ENCODE measurements at regions not wholly inside any gene's neighbourhood (a gene's known extent, or its start where the extent isn't known, plus 50 kb on each side); places are given as distances from the start of the nearest gene placed in this dataset.

DNA sequence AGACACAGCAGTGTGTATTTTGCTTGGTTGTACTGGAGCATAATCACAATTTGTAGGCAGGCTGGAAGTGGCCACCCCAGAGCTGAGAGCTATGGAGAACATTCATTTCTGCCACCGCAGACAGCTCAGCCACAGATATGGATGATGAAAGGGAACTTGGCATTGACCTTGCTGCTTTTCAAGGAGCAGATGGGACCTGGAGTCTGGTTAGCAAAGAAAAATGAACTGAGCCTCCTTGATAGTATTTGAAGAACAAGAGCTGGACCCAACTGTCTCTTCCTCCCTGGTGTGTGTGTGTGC, 395.2 kb upstream of the ZNF462 start:
- POLR2A ChIA-PET: interaction anchor here (0.6 kb wide), 1 partner anchor 583 kb away, joined by 3 read pairs; no protein-coding TSS in a partner anchor
- H3K36me3 Mint-ChIP-seq: peaks cover 18% of the 10 kb centered on the region
- ATAC-seq (no peak), DNase-seq (ENCODE audit: low spot score) (no peak)
- CTCF ChIA-PET: interaction anchor here (1.1 to 1.6 kb wide), 2 partner anchors 11 to 586 kb away, joined by 4 to 5 read pairs; no protein-coding TSS in a partner anchor
- peaks cover 31% of the 10 kb centered on the region for H3K9me3 Mint-ChIP-seq
- no peak overlapping the region for H3K4me3 Mint-ChIP-seq
- peaks cover 29% of the 10 kb centered on the region for H3K4me1 Mint-ChIP-seq
- no peaks in the 10 kb centered on the region for H3K27me3 Mint-ChIP-seq (ENCODE audit: low read depth)
- peak overlapping the region; percentile 46 for H3K27ac Mint-ChIP-seq
- TF ChIP-seq, protein P1, sequence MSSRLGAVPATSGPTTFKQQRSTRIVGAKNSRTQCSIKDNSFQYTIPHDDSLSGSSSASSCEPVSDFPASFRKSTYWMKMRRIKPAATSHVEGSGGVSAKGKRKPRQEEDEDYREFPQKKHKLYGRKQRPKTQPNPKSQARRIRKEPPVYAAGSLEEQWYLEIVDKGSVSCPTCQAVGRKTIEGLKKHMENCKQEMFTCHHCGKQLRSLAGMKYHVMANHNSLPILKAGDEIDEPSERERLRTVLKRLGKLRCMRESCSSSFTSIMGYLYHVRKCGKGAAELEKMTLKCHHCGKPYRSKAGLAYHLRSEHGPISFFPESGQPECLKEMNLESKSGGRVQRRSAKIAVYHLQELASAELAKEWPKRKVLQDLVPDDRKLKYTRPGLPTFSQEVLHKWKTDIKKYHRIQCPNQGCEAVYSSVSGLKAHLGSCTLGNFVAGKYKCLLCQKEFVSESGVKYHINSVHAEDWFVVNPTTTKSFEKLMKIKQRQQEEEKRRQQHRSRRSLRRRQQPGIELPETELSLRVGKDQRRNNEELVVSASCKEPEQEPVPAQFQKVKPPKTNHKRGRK (CRISPR knock-in tag; IDR thresholded peaks at IDR 0.05; ENCODE audit: borderline replicate concordance): no peak
- TF ChIP-seq ZNF396 (CRISPR knock-in tag; IDR thresholded peaks at IDR 0.05; ENCODE audit: borderline replicate concordance) (no peak), TCF7 (CRISPR knock-in tag; IDR thresholded peaks at IDR 0.05; ENCODE audit: low read depth) (no peak), SOX15 (CRISPR knock-in tag; IDR thresholded peaks at IDR 0.05) (no peak), ZNF232 (CRISPR knock-in tag; IDR thresholded peaks at IDR 0.05) (no peak), OVOL2 (CRISPR knock-in tag; IDR thresholded peaks at IDR 0.05; ENCODE audit: borderline replicate concordance) (no peak), ZNF317 (CRISPR knock-in tag; IDR thresholded peaks at IDR 0.05; ENCODE audit: borderline replicate concordance, low read depth) (no peak), ZNF423 (CRISPR knock-in tag; IDR thresholded peaks at IDR 0.05) (no peak), ZNF671 (CRISPR knock-in tag; IDR thresholded peaks at IDR 0.05) (no peak), NFE2L1 (CRISPR knock-in tag; IDR thresholded peaks at IDR 0.05) (no peak), NR1H2 (CRISPR knock-in tag; IDR thresholded peaks at IDR 0.05) (no peak), JUN (CRISPR knock-in tag; IDR thresholded peaks at IDR 0.05) (no peak)
- TF ChIP-seq, protein P2, sequence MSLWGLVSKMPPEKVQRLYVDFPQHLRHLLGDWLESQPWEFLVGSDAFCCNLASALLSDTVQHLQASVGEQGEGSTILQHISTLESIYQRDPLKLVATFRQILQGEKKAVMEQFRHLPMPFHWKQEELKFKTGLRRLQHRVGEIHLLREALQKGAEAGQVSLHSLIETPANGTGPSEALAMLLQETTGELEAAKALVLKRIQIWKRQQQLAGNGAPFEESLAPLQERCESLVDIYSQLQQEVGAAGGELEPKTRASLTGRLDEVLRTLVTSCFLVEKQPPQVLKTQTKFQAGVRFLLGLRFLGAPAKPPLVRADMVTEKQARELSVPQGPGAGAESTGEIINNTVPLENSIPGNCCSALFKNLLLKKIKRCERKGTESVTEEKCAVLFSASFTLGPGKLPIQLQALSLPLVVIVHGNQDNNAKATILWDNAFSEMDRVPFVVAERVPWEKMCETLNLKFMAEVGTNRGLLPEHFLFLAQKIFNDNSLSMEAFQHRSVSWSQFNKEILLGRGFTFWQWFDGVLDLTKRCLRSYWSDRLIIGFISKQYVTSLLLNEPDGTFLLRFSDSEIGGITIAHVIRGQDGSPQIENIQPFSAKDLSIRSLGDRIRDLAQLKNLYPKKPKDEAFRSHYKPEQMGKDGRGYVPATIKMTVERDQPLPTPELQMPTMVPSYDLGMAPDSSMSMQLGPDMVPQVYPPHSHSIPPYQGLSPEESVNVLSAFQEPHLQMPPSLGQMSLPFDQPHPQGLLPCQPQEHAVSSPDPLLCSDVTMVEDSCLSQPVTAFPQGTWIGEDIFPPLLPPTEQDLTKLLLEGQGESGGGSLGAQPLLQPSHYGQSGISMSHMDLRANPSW (CRISPR knock-in tag; conservative IDR thresholded peaks at IDR 0.05; ENCODE audit: low read depth): no peak
- TF ChIP-seq, protein P3, sequence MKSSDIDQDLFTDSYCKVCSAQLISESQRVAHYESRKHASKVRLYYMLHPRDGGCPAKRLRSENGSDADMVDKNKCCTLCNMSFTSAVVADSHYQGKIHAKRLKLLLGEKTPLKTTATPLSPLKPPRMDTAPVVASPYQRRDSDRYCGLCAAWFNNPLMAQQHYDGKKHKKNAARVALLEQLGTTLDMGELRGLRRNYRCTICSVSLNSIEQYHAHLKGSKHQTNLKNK (CRISPR knock-in tag; IDR thresholded peaks at IDR 0.05): no peak
- TF ChIP-seq, protein P4, sequence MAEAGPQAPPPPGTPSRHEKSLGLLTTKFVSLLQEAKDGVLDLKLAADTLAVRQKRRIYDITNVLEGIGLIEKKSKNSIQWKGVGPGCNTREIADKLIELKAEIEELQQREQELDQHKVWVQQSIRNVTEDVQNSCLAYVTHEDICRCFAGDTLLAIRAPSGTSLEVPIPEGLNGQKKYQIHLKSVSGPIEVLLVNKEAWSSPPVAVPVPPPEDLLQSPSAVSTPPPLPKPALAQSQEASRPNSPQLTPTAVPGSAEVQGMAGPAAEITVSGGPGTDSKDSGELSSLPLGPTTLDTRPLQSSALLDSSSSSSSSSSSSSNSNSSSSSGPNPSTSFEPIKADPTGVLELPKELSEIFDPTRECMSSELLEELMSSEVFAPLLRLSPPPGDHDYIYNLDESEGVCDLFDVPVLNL (CRISPR knock-in tag; IDR thresholded peaks at IDR 0.05; ENCODE audit: borderline replicate concordance, low read depth): no peak
- TF ChIP-seq, protein P5, sequence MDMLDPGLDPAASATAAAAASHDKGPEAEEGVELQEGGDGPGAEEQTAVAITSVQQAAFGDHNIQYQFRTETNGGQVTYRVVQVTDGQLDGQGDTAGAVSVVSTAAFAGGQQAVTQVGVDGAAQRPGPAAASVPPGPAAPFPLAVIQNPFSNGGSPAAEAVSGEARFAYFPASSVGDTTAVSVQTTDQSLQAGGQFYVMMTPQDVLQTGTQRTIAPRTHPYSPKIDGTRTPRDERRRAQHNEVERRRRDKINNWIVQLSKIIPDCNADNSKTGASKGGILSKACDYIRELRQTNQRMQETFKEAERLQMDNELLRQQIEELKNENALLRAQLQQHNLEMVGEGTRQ (CRISPR knock-in tag; IDR thresholded peaks at IDR 0.05): no peak

DNA sequence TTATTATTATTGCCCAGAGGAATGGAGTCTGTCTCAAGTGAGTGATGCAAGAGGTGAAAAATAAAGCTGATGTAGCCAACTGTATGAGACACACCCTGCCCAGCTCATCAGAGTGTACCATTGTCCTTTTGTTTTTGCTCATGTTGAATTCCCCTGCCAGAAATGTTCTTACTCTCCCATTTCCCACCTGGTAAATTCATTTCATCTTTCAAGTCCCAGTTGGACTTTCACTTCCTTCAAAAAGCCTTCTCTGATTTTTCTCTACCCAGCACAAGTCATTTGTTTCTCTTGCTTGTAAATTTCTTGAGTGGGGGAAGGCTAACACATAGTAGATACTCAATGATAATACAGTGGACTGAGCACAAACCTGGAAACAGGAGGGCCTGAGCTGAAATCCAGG, 394.5 kb upstream of the ZNF462 start:
- TF ChIP-seq TCF7 (CRISPR knock-in tag; IDR thresholded peaks at IDR 0.05; ENCODE audit: low read depth): no peak
- no peak for TF ChIP-seq NFYB (CRISPR knock-in tag; conservative IDR thresholded peaks at IDR 0.05; ENCODE audit: low read depth)
- POLR2A ChIA-PET: no interaction called here
- no peak overlapping the region for H3K27ac Mint-ChIP-seq

More for the DNA sequence above, 394.5 kb upstream of the ZNF462 start:
- CTCF ChIA-PET: interaction anchor here (1.6 kb wide), 1 partner anchor 587 kb away, joined by 4 read pairs; no protein-coding TSS in a partner anchor
- no peaks in the 10 kb centered on the region for H3K27me3 Mint-ChIP-seq (ENCODE audit: low read depth)
- no peak for DNase-seq (ENCODE audit: low spot score)
- H3K4me1 Mint-ChIP-seq: peaks cover 29% of the 10 kb centered on the region
- peaks cover 18% of the 10 kb centered on the region for H3K36me3 Mint-ChIP-seq
- no peak overlapping the region for H3K4me3 Mint-ChIP-seq
- peaks cover 37% of the 10 kb centered on the region for H3K9me3 Mint-ChIP-seq
- no peak for ATAC-seq

All from WTC11 (cell line).